ENCODE measurements at regions not wholly inside any gene's neighbourhood (a gene's known extent, or its start where the extent isn't known, plus 50 kb on each side); places are given as distances from the start of the nearest gene placed in this dataset.

GRCh38 chr2:160893581-160893980, 266.6 kb upstream of the TANK start:
- ChIA-PET CTCF (no interaction called here), POLR2A (no interaction called here)
- Histone ChIP-seq H3K4me1 (ENCODE audit: control insufficient read depth in 1 of 2, insufficient read depth in 2 of 2, low read depth in 1 of 2, low read length in 1 of 2) (no peaks in the 10 kb centered on the region), H3K4me2 (no peak overlapping the region), H3K9ac (no peak overlapping the region), H4K20me1 (ENCODE audit: insufficient read depth) (no peaks in the 10 kb centered on the region), H3K4me3 (ENCODE audit: low read depth in 2 of 2, low read length in 1 of 2) (no peak overlapping the region), H3K36me3 (replicated peaks in 1 of 2; ENCODE audit: control insufficient read depth in 1 of 2, insufficient read depth in 2 of 2, low read length in 1 of 2) (no peaks in the 10 kb centered on the region), H3K27me3 (ENCODE audit: insufficient read depth) (no peaks in the 10 kb centered on the region), H2AFZ (ENCODE audit: low read depth) (no peak overlapping the region), H3K9me3 (0 out of 2 replicates have a peak, but pooled peaks cover 6% of the 10 kb centered on the region), H3K79me2 (ENCODE audit: insufficient read depth) (no peaks in the 10 kb centered on the region), H3K9me2 (no peaks in the 10 kb centered on the region), H3F3A (replicated peaks; ENCODE audit: insufficient read depth) (no peaks in the 10 kb centered on the region), H3K27ac (ENCODE audit: low read depth in 2 of 2, low read length in 1 of 2) (no peak overlapping the region)
- no peak for DNase-seq
- TF ChIP-seq YY1 (IDR thresholded peaks at IDR 0.05; ENCODE audit: low read depth) = no peak
- no peak for TF ChIP-seq FOXJ3 (CRISPR knock-in tag; IDR thresholded peaks at IDR 0.05)
- no peak for TF ChIP-seq RCOR1 (IDR thresholded peaks at IDR 0.05; ENCODE audit: low read length)
- TF ChIP-seq ZBTB33 (IDR thresholded peaks at IDR 0.05; ENCODE audit: borderline replicate concordance, low read depth) = no peak
- TF ChIP-seq GATA2 (CRISPR knock-in tag; IDR thresholded peaks at IDR 0.05) = no peak
- no peak for TF ChIP-seq JUND (IDR thresholded peaks at IDR 0.05)
- TF ChIP-seq IRF3 (IDR thresholded peaks at IDR 0.05; ENCODE audit: low read depth, low read length) = no peak
- TF ChIP-seq CHD2 (IDR thresholded peaks at IDR 0.05; ENCODE audit: low read length, partially characterized antibody) = no peak
- TF ChIP-seq SMC3 (IDR thresholded peaks at IDR 0.05; ENCODE audit: low read depth, low read length) = no peak
- no peak for TF ChIP-seq TCF12 (IDR thresholded peaks at IDR 0.05)
- TF ChIP-seq ELF1 (IDR thresholded peaks at IDR 0.05) = no peak
- no peak for TF ChIP-seq GABPA (IDR thresholded peaks at IDR 0.05; ENCODE audit: low read depth)
- WGBS (ENCODE audit: low lambda C conversion rate) = 89% methylated on average over 8 of the region's 8 CpGs

DNA sequence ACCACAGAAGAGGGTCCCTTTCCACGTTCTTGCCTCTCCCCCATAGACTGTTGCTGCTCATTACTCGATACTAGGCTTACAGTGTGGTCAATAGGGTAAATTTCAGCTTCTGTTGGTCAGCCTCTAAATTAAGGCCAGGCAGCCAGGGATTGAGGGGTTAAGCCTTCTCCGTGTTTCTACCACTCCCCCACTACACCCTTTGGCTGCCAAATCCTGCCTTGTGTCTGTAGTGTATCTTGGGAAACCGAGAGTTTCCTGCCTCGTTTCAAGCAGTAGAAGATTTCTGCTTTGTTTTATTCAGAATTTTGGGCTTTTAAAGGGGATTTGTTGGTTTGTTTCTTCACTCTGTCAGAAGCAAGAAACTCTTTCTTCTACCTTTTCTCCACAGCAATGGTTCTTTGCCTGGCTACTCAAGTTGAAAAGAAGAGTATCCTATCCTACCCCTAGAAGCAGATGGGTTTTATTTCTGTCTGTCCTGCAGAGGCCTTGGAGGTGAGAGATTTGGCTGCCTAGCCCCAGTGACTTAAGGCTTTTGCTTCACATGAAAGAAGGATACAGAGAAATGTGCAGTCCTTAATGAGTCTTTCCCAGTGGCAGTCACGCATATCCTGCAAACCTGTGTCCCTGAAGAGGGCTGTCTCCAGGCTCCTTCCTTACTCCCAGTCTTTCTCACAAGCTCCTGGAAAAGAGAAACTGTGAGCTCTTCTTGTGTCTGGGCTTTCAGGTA, 261.5 kb upstream of the TANK start:
- Histone ChIP-seq H3K27ac (ENCODE audit: low read depth in 2 of 2, low read length in 1 of 2) (no peak overlapping the region), H3K4me3 (ENCODE audit: low read depth in 2 of 2, low read length in 1 of 2) (no peak overlapping the region), H3K9me2 (no peaks in the 10 kb centered on the region), H3K27me3 (ENCODE audit: insufficient read depth) (no peaks in the 10 kb centered on the region), H3K4me1 (ENCODE audit: control insufficient read depth in 1 of 2, insufficient read depth in 2 of 2, low read depth in 1 of 2, low read length in 1 of 2) (no peaks in the 10 kb centered on the region), H3K4me2 (no peak overlapping the region), H3K79me2 (ENCODE audit: insufficient read depth) (no peaks in the 10 kb centered on the region), H3K9ac (no peak overlapping the region), H3K9me3 (0 out of 2 replicates have a peak, but pooled peaks cover 6% of the 10 kb centered on the region), H4K20me1 (ENCODE audit: insufficient read depth) (no peaks in the 10 kb centered on the region), H3K36me3 (replicated peaks in 1 of 2; ENCODE audit: control insufficient read depth in 1 of 2, insufficient read depth in 2 of 2, low read length in 1 of 2) (no peaks in the 10 kb centered on the region), H3F3A (replicated peaks; ENCODE audit: insufficient read depth) (no peaks in the 10 kb centered on the region), H2AFZ (ENCODE audit: low read depth) (no peak overlapping the region)
- TF ChIP-seq MEF2A (IDR thresholded peaks at IDR 0.05; ENCODE audit: borderline replicate concordance, low read depth) = no peak
- no peak for TF ChIP-seq FOXJ3 (CRISPR knock-in tag; IDR thresholded peaks at IDR 0.05)
- TF ChIP-seq, protein P1, sequence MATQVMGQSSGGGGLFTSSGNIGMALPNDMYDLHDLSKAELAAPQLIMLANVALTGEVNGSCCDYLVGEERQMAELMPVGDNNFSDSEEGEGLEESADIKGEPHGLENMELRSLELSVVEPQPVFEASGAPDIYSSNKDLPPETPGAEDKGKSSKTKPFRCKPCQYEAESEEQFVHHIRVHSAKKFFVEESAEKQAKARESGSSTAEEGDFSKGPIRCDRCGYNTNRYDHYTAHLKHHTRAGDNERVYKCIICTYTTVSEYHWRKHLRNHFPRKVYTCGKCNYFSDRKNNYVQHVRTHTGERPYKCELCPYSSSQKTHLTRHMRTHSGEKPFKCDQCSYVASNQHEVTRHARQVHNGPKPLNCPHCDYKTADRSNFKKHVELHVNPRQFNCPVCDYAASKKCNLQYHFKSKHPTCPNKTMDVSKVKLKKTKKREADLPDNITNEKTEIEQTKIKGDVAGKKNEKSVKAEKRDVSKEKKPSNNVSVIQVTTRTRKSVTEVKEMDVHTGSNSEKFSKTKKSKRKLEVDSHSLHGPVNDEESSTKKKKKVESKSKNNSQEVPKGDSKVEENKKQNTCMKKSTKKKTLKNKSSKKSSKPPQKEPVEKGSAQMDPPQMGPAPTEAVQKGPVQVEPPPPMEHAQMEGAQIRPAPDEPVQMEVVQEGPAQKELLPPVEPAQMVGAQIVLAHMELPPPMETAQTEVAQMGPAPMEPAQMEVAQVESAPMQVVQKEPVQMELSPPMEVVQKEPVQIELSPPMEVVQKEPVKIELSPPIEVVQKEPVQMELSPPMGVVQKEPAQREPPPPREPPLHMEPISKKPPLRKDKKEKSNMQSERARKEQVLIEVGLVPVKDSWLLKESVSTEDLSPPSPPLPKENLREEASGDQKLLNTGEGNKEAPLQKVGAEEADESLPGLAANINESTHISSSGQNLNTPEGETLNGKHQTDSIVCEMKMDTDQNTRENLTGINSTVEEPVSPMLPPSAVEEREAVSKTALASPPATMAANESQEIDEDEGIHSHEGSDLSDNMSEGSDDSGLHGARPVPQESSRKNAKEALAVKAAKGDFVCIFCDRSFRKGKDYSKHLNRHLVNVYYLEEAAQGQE (IDR thresholded peaks at IDR 0.05; ENCODE audit: low read depth, low read length) = no peak
- TF ChIP-seq GABPA (IDR thresholded peaks at IDR 0.05; ENCODE audit: low read depth) = no peak
- no peak for TF ChIP-seq YY1 (IDR thresholded peaks at IDR 0.05; ENCODE audit: low read depth)
- no peak for TF ChIP-seq GATA2 (CRISPR knock-in tag; IDR thresholded peaks at IDR 0.05)
- TF ChIP-seq FOXM1 (IDR thresholded peaks at IDR 0.05; ENCODE audit: low read depth) = no peak
- no peak for TF ChIP-seq MXI1 (IDR thresholded peaks at IDR 0.05; ENCODE audit: low read depth, low read length)
- no peak for TF ChIP-seq IRF3 (IDR thresholded peaks at IDR 0.05; ENCODE audit: low read depth, low read length)
- no peak for TF ChIP-seq NFIC (IDR thresholded peaks at IDR 0.05; ENCODE audit: borderline replicate concordance)
- TF ChIP-seq CHD2 (IDR thresholded peaks at IDR 0.05; ENCODE audit: low read length, partially characterized antibody) = no peak
- ChIA-PET CTCF (interaction anchor here (0.7 kb wide), 1 partner anchor 28 kb away, joined by 3 read pairs; no protein-coding TSS in a partner anchor), POLR2A (no interaction called here)
- WGBS (ENCODE audit: low lambda C conversion rate) = 78% methylated on average over 6 of the region's 6 CpGs
- DNase-seq = no peak

Data from SK-N-SH (cell line).